CD4-positive, alpha-beta T cell treated with Interleukin-15 for 4 hours (primary cell): ENCODE measurements at regions not wholly inside any gene's neighbourhood (a gene's known extent, or its start where the extent isn't known, plus 50 kb on each side); places are given as distances from the start of the nearest gene placed in this dataset.

Source experiments
- DNase-seq: peaks from one replicate; pipeline ENCODE4 v3.0.0-alpha.2; 2020; ENCODE audit warnings: low spot score

DNA sequence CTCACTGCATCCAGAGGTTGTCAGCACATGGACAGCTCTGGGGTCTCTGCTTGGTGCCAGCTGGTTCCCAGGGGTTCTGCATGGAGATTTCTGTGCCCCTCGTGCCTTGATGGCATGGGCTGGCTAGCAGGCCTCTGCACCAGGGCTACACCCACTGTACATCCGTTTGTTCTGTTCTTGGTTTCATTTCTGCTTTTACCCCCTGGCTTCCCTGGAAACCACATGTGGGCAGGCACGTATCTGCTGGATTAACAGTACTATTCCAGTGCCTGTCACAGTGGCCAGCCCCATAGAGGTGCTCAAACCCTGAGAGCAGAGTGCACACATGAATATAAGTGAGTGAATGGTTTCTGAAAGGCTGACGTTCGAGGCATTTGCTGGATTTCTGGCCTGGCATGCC is 207.2 kb upstream of the GPR26 start:
- no peak for DNase-seq

DNA sequence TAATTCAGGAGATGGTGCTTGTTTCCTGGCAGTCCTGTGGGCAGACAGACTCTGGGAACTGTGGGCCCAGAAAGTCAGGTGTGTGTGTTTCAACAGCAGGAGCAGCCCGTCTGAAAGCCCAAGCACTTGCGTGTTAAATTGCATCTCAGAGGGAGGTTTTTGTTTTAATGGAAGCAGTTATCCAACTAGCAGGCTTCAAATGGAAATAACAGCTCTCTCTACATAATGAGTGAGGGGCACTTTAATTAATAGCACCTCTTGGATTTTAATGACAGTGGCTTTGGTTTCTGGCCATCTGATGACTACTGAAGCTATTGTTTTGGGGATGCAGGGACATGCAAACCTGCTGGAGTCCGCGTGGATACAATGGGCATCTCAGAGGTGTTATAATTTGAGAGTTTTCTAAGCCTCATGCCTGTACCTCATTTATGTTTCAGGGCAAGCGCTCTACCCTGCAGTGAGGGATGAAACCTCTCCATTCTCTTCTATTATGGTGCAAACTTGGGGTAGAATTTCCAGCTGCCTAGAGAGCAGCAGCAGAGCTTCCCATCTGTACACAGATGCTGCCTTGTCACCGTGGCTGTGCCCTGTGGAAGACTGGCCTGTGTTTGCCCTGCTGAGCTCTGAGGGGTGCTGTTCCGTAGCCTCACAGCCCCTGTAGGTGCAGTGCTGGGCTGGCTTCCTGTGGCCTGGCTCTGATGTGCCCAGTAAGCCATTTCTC is 206.6 kb upstream of the GPR26 start:
- no peak for DNase-seq

DNA sequence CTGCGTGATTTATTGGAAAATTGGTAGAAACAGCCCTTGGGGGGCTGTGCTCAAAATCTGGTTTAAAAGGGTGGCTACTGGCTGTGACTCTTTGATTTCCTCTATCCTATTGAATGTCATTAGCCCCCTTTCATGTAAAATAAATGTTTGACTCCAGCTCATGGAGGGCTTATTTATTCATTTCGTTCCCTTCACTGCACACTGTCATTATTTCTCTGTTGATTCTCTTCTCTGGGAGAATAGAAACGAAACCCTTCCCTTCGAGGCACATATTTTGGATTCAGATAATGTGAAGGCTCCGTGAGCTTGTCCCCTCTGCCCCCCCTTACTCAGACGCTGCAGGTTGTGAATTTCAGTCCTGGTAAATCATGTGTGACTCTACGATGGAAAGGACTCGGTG is 203.9 kb upstream of the GPR26 start:
- no peak for DNase-seq

DNA sequence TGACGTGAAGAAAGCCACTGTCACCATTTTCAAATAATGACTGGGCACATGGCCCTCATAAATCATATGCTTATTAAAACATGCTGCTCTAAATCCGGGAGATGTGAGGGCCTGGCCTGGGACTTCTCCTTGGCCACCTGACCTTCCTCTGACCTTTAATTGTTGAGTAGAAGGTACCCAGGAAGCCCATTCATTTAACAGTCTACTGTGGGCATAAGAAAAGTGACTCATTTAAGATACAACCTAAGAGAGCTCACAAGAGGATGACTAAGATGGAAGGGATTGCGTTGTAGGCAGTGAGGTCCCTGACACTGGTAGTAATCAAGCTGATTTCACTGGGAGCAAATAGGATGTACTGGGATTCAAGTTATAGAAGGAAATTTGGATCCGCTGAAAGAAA is 203.4 kb upstream of the GPR26 start:
- DNase-seq, result no peak

DNA sequence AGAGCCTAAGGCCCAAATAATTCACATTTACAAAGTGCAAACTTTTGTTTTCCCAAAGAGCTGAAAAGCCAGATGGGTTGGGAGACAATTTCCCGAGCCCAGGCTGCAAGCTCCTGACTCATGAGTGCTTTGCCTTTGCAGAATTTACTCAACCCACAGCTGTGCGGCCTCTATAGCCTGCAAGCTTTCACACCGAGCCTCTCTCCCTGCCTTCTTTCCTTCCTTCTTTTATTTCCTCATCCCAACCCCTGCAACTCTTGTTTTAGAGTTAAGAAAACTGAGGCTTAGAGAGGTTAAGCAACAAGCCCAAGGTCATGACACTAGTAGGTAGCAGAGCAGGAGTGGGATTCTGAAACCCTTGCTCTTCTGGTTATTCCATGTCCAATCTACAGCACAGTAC is 203.0 kb upstream of the GPR26 start:
- no peak for DNase-seq

DNA sequence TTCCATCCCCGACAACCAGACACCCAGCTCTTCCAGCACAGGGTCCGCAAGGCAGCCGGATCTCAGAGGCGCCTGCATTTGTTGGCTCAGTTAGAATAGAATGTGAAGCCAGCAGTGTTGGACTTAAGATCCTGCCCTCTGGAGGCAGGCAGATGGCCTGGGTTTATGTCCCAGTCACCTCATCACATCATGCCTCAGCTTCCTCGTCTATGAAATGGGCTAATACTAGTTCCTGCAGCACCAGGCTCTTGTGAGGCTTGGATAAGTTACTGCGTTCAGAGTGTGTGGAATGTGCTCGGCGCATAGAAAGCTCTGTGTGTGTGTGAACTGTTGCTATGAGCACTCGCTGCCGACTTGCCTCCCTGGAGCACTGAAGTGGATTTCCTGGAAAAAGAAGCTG is 202.5 kb upstream of the GPR26 start:
- no peak for DNase-seq

DNA sequence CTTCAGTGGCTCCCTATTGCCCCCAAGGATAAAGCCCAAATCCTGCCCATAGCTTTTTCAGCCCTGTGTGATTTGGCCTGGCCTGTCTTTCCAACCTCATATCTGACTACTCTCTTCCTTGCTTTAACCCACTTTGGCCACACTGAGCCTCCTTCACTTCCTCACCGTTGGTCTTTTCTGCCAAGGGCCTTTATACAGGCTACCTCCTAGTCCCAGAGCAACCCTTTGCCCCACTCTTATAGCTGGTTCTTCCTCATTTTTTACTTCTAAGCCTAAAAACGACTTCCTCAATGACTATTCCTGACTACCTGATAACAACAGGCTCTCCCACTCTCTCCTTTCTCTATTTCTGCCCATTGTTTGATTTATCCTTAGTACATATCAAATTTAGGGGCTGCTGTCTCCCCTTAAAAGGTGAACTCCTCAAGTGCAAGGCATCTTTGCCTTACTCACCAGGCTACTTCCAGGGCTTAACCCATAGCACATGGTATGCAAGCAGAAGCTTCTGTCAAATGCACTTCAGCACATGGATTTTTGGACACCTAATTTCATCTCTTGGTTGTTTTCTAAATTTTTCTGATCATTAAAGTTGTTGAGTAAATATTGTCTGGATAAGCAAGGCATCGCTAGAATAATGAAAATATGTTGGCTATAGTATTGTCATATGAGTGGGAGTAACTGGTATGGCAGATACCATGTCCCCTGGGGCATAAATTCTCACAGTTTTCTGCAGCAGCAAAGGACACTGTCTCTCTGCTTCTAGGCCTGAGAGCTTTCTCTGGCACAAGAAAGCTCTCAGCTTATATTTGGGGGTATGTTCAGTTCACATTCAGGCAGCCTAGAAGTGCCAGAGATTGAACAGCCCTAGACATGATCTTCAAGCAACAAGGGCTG is 201.5 kb upstream of the GPR26 start:
- DNase-seq, result no peak

DNA sequence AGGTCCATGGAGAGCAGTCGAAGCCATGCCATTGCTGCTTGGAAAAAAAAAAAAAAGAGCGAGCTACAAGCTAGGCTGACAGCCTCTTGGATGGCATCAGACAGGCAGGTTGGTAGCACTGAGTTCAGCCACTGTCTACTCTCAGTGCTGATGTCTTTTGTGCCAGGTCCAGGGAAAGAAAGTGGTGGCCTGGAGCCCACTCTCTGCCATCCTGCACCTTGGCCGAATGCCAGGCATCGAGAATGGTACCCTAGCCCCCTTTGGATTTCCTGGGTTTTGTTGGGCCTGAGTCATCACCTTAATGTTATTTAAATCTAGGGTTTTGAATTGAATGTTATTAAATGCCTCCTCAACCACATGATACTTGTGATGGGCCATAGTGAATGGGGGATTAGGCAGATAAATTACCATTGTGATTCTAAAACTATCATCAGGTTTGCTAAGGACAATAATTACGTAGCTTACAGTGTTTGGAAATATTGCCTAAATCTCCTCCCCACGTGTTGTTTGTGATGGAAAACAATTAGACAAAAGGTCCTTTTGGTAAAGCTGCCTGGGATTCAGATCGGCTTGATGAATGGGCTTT is 195.7 kb upstream of the GPR26 start:
- DNase-seq, result no peak

DNA sequence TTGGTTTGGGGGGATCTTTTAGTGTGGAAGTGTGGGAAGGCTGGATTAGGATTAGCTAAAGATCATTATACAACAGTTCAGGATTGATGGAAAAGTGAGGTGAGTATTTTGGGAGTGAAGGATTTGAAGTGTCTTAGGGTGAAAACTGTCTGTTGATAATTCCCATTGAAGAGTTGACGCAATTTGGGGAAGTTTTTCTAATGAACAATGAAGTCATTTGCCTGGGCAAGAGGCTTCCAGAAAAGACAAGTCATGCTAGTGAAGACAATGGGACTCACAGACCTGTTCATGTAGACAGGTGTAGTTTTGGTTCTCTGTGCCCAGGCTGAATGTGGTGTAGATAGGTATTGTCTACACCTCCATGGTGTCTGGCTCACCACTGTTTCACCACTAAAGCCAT is 194.3 kb upstream of the GPR26 start:
- no peak for DNase-seq

DNA sequence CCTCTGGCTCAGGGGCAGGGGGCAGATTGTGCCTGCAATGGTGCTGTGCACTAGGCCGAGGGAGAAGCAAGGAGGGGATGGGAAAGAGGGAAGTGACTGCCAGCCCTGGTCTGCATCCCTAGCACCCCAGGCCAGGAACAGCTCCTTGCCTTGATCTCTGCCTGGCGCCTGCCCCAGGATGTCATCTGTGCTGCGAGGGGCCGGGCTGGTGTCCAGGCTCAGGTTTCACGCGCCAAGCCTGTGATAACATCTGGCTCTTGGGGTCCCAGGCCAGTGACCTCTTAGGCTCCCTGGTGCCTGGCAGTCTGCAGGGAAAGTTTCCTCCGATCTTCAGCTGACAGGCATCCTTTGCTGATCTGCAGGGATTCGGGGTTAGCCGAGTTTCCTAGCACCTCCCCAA is 193.5 kb upstream of the GPR26 start:
- no peak for DNase-seq

DNA sequence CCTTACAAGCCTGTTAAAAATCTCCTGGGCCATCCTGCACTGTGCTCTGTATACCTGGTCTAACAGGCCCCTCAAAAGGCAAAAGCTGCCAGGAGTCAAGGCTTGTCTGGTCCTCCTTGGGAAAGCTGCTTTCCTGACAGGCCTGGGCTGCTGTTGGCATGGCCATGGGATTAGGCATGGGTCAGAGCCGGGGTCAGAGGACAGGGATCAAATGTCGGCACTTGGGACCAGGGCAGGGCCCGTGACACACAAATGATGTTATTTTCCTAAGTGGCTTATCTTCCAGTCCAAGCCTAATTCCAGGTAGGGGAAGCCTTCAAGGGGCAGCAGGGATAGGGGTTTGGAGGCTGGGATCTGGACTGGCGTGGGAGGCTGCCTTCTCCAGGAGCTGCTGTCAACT is 191.5 kb upstream of the GPR26 start:
- no peak for DNase-seq

DNA sequence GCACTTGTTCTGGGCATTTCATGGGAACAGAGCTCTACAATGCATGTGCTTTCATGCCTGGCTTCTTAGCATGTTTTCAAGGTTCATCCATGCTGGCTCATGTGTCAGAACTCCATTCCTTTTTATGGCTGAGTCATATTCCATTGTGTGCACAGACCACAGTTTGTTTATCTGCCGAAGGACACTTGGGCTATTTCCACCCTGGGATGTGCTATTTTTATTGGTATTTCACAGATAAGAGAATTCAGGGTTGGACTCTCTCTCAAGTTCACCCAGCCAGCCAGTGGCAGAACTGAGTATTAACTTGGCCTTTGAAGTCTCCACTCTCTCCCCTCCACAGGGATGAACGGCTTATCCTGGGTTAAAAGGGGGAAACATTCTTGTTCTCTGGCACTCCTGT is 190.7 kb upstream of the GPR26 start:
- DNase-seq, result no peak

DNA sequence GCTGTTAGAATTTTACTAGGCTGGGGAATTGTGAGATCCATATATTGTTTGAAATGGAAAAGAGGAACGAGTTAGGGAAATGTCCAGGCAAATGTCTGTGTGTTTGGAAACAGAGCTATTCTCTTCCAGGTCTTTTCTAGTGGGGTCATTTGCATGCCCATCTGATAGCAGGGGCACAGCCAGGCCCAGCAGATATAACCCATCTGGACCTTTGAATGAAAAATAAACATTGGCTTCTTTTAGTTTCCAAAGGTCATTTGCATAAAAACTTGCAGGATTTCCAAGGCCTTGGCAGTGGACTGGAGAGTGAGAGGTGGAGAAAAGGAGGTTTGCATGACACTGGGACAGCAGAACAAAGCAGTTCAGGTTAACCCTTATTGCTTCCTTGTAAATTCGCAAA is 188.0 kb upstream of the GPR26 start:
- DNase-seq, result no peak

DNA sequence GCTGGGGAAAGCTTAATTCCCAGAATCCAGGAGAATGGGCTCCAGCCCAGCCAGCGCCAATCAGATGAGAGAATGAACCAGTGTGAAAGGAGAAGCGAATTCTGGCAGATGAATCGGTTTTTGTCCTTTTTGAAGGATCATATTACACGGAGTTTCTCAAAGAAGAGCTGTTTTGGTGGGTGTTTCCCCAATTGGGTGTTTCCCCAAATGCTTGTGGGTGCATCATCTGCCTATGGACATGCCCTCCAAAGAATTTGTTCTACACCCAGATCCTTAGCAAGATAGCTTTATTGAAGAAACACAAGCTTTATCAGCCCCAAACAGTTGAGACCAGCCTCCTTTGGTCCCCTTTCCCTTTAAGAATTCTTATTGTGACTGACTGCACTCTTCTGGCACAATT is 186.5 kb upstream of the GPR26 start:
- DNase-seq, result no peak

DNA sequence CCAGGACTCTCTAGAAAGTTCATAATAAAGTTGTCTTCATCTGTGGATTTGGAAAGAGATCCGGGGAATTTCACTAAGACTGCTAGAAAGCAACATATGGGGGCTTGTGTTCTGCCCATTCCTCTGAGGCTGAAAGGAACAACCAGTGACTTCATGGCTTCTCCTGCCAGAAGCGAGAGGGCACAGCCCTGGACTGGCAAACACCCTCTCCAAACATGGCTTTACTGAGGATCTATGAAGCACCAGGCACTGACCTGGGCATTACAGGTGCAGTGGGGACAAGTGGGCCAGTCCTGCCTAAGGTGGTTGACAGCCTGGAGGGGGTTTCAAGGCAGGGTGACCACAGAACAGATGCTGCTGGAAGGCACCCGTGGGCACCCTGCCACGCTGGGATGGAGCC is 185.8 kb upstream of the GPR26 start:
- DNase-seq, result no peak

DNA sequence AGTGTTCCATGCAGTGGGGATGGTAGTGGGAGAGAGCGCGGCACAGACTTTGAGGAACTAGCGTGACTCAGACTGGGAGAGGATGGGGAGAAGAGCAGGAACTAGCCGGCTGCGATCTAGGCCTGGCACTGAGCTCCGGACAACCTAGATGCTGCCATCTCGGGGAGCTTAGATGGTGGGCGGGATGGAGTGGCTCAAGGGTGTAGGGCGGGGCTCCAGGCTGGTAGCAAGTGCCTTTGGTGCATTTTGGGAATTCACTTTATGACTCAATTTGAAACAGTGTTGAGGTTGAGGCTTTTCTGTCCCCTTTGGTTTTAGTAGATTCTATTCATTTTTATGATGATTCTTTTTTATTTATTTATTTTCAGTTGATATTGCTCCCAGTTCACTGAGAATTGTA is 185.3 kb upstream of the GPR26 start:
- no peak for DNase-seq

DNA sequence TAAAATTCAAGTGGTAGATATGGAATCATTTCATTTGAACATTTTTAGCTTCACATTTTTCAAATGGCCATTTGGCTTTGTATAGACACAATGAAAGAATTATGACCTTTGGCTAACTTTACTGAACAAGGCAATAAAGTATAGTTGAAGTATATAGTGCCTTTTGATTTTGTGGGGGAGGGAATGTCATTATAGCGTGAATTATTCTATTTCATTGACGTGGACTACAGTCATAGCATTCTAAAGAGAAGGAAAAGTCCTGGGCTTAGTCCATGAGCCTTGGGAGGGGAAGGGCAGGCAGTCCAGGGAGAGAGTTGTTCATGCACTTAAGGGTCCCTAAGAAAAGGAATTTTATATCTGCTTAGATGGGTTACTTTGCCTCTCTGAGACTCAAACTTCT is 181.4 kb upstream of the GPR26 start:
- DNase-seq, result no peak

DNA sequence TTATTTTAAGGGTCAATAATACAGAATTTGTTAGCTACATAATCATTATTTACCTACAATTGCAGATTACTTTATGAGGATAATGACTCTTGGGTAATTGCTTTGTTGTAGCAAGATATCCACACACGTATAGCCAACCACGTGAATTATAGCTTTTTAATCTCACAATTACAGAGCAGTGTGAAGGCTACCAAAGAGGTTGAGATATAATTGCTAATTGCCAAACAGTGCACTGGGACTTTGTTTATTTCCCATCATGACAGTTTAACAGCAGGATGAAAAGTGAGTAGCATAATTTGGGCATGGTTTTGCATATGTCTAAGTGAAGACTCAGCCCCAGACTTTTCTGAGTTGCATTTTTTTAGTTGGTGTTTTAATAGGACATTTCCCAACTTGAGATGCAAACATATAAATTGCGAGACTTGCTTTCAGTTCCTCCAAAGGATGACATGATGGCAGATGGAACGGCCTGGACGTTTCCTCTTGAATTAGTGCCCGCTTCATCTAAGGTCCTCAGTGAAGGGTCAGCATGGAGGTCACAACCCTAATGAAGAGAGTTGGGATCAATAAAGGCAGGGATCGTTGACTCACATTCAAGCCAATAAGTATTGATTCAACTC is 180.7 kb upstream of the GPR26 start:
- DNase-seq, result no peak

DNA sequence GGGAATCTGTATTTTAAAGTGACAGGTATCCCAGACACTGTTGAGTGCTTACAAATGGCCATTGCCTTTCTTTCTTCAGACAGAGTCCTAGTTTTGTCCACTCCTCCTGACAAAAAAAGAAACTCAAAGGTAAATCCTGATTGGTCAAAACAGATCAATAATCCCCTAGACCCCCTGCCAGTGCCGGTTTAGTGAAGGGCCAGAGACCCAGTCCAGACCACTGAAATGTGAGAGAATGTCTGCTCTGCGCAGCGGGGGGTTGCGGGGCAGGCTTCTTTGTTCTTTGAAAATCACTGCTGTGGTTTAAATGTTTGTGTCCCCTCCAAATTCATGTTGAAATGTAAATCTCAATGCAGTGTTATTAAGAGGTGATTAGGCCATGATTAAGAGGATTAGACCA is 177.7 kb upstream of the GPR26 start:
- DNase-seq, result no peak

DNA sequence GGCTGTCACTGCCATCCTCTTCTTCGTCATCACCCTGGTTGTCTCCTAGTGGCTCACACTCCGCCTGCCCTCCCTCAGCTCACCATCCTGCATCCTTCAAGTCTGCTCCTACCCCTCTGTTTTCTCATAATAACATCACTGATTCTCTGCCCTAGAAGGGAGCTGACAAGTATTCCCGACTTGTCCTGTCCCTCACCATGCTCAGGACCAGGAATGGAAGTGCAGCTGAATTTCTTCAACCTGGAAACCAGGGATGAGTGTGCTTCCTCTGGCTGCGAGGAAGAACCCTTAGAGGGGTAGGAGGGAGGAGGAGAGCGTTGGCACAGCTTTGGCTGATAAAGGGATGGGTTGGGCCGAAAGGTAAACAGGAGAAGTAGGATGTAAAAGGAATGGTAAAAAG is 174.8 kb upstream of the GPR26 start:
- no peak for DNase-seq

DNA sequence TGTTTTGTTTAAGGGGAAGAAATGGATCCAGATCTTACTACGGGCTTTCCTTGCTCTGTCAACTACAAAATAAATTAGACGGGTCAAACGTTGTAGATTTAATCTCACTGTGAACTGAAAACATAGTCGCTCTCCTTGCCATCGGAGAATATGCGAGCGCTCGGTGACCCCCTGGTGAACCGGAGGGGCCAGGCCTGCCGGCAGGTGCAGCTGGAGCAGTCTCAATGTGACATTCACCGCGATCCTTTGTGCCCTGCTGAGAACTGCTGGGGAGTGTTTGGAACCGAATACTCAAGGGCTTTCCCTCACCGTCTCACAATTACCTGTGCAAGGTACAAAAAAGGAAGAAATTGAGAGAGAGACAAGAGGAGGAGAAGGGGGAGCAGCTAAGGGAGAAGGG is 174.1 kb upstream of the GPR26 start:
- no peak for DNase-seq

DNA sequence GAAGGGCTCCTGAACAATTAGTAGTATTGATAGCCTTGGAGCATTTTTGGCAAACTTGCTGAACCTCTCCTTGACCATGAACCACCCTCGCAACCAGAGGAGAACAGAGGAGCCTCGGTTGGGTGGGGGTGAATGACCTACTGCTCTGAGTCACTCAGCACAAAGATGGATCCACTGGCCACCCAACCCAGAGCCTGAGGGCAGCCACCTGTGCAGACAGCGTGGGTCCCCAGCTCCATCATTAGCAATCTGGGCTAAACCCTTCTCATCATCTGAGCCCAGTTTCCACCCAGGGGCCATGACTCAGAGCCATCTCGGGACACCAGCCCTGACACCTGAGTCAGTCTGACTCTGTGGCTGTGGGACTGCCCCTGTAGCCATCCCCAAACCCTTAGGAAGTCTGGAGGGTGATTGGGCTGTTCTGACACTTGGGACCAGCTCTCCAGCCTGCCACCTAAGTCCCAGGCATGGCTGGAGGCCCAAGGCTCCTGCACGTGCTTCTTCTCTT is 171.8 kb upstream of the GPR26 start:
- DNase-seq, result no peak

DNA sequence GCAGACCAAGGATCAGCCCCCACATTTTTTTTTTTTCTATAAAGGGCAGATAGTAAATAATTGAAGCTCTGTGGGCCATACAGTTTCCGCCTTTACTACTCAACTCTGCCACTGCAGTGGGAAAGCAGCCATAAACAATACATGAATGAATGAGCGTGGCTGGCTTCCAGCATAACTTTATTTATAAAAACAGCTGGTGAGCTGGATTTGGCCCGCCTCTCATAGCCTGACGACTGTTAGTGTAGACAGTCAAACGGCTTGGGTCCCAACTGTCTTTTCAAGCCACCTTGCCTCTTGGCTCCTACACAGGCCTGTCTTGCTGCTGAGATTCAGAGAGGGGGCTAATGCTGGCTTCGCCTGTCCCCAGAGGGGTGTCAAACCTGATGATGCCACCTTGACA is 169.8 kb upstream of the GPR26 start:
- no peak for DNase-seq
